ENCODE measurements at regions not wholly inside any gene's neighbourhood (a gene's known extent, or its start where the extent isn't known, plus 50 kb on each side); places are given as distances from the start of the nearest gene placed in this dataset.
"Not testable (repeated sequence)": the region's sequence is repeated elsewhere in the genome, so short reads cannot be mapped to it uniquely, and the experiment has no call there.

DNA sequence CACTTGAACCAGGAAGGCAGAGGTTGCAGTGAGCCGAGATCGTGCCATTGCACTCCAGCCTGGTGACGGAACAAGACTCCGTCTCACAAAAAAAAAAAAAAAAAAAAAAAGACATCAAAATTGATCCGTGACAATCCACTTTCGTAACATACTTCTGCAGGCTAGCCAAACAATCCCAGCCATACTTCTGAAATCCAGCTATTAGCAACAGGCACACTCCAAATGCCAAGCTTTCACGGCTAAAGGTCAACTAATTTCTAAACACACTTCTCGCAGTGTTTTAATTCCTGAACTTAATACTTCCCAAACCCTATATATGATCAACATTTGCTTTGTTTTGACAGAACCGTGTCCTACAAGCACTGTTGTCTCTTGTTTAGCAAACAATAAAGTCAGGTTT, 411.3 kb upstream of the RUNX1 start:
- DNase-seq (ENCODE audit: low spot score in 2 of 2) (no peak), FAIRE-seq (no peak)

- DNase-seq (ENCODE audit: low spot score in 2 of 2) (no peak), FAIRE-seq (no peak)
Observed at GRCh38 chr21:35458405-35458804, 409.3 kb upstream of the RUNX1 start.

DNA sequence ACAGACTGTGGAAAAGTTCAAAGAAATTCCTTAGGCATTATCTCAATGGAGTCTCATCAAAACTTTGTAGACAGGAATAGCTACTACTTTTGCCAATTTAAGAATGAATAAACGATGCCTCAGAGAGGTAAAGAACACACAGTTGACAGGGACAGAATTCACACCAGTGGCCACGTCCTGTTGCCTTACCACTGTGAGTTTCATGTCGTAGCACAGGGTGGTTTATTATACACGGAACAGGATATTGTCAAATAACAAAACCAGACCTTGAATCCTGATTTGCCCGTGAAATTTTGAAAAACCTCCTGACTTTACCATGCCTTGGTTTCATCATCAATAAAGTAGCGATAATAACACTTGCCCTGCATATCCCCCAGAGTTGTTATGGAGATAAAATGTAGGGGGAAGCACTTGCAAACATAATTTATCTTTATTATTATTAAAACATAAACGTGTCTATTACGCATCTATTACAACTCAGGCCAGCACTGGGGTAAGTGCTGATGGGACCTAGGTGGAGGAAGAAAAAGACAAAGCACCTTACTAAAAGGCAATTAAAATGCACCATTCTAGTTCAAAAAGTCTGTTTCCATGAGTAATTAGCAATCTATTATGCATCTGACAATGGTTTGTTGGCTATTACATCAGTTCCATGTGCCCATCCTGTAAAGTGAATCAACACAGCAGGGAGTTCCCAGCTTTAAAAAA, 408.1 kb upstream of the RUNX1 start:
- FAIRE-seq (no peak), DNase-seq (ENCODE audit: low spot score in 2 of 2) (no peak)

GRCh38 chr21:35451276-35451675, 402.2 kb upstream of the RUNX1 start:
- DNase-seq (ENCODE audit: low spot score in 2 of 2) (no peak), FAIRE-seq (no peak)

DNA sequence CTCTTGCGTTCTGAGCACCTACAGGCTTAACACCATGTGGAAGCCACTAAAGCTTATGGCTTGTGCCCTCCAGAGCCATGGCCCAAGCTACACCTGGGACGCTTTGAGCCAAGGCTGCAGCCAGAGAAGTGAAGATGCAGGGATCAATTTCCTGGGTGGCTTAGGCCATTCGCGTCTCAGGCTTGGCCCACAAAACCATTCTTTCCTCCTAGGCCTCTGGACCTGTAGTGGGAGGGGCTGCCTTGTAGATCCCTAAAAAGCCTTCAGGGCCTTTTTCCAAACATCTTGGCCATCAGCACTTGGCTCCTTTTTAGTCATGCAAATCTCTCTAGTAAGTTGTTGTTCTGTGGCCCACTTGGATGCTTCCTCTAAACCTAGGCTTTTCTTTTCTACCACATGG, 401.7 kb upstream of the RUNX1 start:
- DNase-seq (ENCODE audit: low spot score in 2 of 2) (no peak), FAIRE-seq (no peak)

DNA sequence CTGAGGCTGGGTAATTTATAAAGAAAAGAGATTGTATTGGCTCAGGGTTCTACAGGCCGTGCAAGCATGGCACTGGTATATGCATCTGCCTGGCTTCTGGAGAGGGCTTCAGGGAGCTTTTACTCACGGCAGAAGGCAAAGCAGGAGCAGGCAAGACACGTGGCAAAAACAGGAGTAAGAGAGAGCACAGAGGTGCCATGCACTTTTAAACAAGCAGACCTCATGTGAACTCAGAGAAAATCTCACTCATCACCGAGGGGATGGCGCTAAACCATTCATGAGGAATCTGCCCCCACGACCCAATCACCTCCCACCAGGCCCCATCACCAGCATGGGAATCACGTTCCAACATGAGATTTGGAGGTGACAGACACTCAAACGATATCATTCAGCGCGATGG, 400.7 kb upstream of the RUNX1 start:
- no peak for DNase-seq (ENCODE audit: low spot score in 2 of 2)

GRCh38 chr21:35448876-35449599, 399.9 kb upstream of the RUNX1 start:
- DNase-seq (ENCODE audit: low spot score in 2 of 2) (no peak), FAIRE-seq (no peak)

More for the DNA sequence above, 400.7 kb upstream of the RUNX1 start:
- FAIRE-seq, result no peak

- no peak for FAIRE-seq
- no peak for DNase-seq (ENCODE audit: low spot score in 2 of 2)
Observed at GRCh38 chr21:35444391-35444790, 395.3 kb upstream of the RUNX1 start.

DNA sequence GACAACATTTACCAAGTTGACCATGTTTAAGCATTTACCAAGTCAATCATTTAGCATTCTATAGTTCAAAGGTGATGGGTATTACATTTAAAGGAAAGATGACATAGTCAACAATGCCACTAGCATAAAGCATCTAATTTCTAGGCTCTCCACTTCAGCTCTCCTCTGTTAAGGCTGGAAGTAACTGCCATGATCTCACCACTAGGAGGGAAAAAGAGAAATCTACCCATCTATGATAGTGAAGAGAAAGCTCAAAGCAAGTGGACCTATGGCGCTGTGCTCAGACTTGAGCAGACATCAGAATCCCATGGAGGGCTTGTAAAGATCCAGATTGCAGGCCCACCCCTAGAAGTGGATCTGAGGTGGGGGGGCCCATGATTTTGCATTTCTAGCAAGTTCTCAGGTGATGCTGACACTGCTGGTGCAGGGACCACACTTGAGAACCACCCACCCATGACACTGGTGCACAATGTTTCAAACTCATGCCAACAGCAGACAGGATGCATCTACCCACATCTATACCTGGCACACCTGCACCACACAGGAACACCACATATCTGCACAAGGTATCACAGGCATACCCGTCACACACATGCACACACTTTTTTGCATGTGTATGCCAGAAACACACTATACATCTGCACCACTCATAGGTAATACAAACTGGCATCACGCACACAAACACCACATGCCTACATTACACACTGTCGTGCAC, 392.9 kb upstream of the RUNX1 start:
- DNase-seq (ENCODE audit: low spot score in 2 of 2), result no peak
- FAIRE-seq, result no peak

DNA sequence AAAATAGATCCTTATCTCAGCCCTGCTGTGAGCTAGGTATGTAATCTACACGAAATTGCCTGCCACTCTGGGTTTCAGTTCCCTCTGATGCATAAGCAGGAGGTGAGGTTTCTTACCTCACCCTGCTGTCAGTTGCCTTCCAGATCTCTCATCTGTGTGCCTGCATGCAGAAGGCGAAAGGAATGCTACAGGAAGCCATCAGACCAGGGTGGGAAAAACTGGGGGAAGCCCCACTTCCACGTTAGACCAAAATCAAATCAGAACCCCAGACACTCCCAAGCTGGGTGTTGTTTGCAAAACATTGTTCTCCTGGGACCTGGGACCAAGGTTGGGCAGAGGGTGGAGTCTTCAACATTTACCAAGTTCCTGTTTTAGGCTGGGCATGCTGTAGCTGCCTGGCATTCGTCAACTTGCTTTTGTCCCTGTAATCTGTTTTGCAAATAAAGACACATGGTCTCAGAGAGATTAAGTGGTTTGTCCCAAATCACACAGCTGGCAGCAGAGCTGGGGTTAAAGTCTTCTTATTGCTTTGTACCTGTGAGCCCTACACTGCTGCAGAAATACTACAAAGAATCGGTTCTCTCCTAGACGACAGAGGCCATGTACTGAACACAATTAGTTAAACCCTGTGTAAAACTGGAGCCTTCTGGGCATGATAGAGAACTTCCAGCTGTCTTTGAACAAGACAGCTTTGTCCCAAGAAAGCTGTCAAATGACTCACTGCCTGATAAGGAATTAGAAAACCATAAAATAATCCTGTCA, 389.7 kb upstream of the RUNX1 start:
- DNase-seq (ENCODE audit: low spot score in 2 of 2) (no peak), FAIRE-seq (no peak)

DNA sequence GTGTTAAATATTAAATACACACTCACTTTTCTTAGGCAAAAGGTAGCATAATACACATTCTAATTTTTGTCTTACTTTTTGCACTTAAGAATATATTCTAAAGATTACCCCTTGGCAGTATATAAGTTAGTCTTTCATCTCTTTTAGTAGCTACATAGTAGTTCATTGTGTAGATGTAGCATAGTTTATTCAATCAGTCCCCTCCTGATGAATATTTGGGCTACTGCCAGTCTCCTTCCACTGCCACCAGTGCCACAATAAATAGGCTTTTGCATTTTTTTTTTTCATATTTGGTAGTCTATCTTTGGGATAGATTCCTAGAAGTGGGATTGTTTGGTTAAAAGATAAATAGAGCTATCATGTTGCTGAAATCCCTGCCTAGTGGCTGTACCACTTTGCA, 388.8 kb upstream of the RUNX1 start:
- DNase-seq (ENCODE audit: low spot score in 2 of 2), result no peak
- FAIRE-seq, result no peak

- FAIRE-seq, result no peak
- no peak for DNase-seq (ENCODE audit: low spot score in 2 of 2)
Observed at GRCh38 chr21:35436899-35437298, 387.8 kb upstream of the RUNX1 start.

DNA sequence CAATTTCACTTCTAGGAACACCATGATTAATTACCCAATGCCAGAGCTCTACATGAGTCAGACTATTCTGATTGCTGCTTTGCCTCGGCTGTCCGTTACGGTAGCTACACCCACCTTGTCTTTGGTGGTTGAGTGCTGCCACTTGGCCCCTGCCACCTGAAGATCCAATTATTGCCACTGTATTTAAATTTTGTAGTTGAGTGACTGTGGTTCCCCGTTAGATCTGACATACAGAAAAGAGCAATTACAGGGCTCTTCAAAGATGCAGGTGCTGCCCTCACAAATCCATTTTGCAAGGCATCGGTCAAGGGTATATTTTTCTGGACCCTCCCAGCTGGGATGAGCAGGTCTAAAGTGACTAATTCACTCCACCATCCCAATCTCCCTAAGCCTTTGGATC, 383.5 kb upstream of the RUNX1 start:
- FAIRE-seq; DNase-seq (ENCODE audit: low spot score in 2 of 2): not testable (repeated sequence)

- no peak for FAIRE-seq
- DNase-seq (ENCODE audit: low spot score in 2 of 2), result no peak
Observed at GRCh38 chr21:35430260-35430659, 381.2 kb upstream of the RUNX1 start.

GRCh38 chr21:35428937-35429336, 379.8 kb upstream of the RUNX1 start:
- DNase-seq (ENCODE audit: low spot score in 2 of 2) (no peak), FAIRE-seq (no peak)

GRCh38 chr21:35428489-35428888, 379.4 kb upstream of the RUNX1 start:
- no peak for FAIRE-seq

DNA sequence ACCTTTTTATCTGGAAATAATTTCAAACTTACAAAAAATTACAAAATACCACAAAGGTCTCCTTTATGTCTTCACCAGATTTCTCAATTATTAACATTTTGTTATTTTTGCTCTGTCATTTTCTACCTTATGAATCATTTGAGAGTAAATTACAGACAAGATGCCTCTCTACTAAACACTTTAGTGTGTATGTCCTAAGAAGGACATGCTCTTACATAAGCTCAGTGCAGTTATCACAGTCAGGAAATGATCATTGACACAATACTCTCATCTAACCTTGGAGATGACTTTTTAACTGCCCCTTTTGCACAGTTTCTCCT, 378.9 kb upstream of the RUNX1 start:
- no peak for FAIRE-seq

More at GRCh38 chr21:35428489-35428888, 379.4 kb upstream of the RUNX1 start:
- no peak for DNase-seq (ENCODE audit: low spot score in 2 of 2)

DNA sequence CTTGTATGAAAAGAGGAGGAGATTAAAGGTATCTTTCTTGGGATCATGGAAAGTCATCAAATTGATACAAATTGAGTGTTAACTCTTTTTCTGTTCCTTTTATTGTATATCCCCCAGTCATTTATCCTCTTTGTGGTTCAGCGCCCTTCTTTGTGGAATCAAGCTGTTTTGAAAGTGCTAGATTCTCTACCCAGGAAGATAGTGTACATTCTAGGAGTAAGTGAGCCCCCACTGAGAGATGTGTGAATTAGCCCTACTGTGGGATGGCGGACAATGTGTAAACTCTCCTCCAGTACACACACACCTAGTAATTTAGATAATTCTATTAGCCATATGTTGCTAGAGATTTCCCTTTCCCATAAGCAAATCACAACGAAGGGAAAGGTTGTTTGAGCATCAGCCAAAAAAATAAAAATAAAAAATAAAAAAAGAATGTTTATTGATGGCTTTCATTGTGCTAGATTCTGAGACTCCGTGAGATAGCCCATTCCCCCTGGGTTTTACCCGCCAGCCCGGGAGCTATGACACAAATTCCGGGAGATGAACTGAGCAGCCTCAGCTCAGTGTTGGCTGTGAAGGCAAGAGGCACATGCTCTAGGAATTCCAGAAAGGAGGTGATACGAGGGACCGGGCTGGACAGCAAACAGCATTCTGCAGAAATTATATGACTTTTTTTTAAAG, 378.4 kb upstream of the RUNX1 start:
- FAIRE-seq (no peak), DNase-seq (ENCODE audit: low spot score in 2 of 2) (no peak)

More for the DNA sequence above, 378.9 kb upstream of the RUNX1 start:
- DNase-seq (ENCODE audit: low spot score in 2 of 2), result no peak

DNA sequence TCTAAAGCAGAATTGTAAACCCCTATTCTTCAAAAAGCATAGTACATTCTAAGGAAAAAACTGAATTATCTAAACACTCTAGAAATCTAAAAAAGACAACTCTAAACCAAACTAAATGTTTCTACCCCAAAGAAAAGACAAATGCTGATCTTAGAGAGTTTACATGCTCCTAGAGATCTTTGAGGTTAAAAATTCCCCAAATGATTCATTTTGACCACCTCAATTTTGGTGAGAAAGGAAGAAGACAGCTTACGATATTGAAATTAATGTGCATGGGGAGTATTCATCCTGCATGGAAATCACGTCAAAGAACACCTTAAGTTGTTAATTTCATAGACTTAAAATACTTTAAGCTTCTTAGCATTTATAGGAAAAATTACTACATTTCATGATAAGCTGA, 377.8 kb upstream of the RUNX1 start:
- DNase-seq (ENCODE audit: low spot score in 2 of 2) (no peak), FAIRE-seq (no peak)

GRCh38 chr21:35426469-35426868, 377.4 kb upstream of the RUNX1 start:
- DNase-seq (ENCODE audit: low spot score in 2 of 2) (no peak), FAIRE-seq (no peak)
